ENCODE measurements at regions not wholly inside any gene's neighbourhood (a gene's known extent, or its start where the extent isn't known, plus 50 kb on each side); places are given as distances from the start of the nearest gene placed in this dataset.
"Not testable (repeated sequence)": the region's sequence is repeated elsewhere in the genome, so short reads cannot be mapped to it uniquely, and the experiment has no call there.

- no peak for DNase-seq (ENCODE audit: low read depth)
These were observed 143.5 kb upstream of the TRIM24 start for GRCh38 chr7:138316421-138317043.

GRCh38 chr7:138317044-138317596 is 142.9 kb upstream of the TRIM24 start:
- DNase-seq (ENCODE audit: low read depth) = no peak

GRCh38 chr7:138324941-138325340 is 135.1 kb upstream of the TRIM24 start:
- no peak for DNase-seq (ENCODE audit: low read depth)

- DNase-seq (ENCODE audit: low read depth) = no peak
These were observed 134.6 kb upstream of the TRIM24 start for GRCh38 chr7:138325434-138325833.

- DNase-seq (ENCODE audit: low read depth) = no peak
These were observed 131.8 kb upstream of the TRIM24 start for GRCh38 chr7:138328215-138328614.

- not testable (repeated sequence) for DNase-seq (ENCODE audit: low read depth)
These were observed 127.2 kb upstream of the TRIM24 start for GRCh38 chr7:138332850-138333249.

GRCh38 chr7:138338361-138338760 is 121.7 kb upstream of the TRIM24 start:
- DNase-seq (ENCODE audit: low read depth) = no peak

- DNase-seq (ENCODE audit: low read depth) = not testable (repeated sequence)
These were observed 120.8 kb upstream of the TRIM24 start for GRCh38 chr7:138339229-138339628.

- DNase-seq (ENCODE audit: low read depth) = no peak
These were observed 117.1 kb upstream of the TRIM24 start for GRCh38 chr7:138342990-138343389.

GRCh38 chr7:138345567-138345966 is 114.5 kb upstream of the TRIM24 start:
- no peak for DNase-seq (ENCODE audit: low read depth)

- no peak for DNase-seq (ENCODE audit: low read depth)
These were observed 113.1 kb upstream of the TRIM24 start for GRCh38 chr7:138346975-138347374.

GRCh38 chr7:138349841-138350700 is 110.0 kb upstream of the TRIM24 start:
- DNase-seq (ENCODE audit: low read depth) = no peak

- no peak for DNase-seq (ENCODE audit: low read depth)
These were observed 109.2 kb upstream of the TRIM24 start for GRCh38 chr7:138350701-138351357.

GRCh38 chr7:138352570-138353461 is 107.2 kb upstream of the TRIM24 start:
- DNase-seq (ENCODE audit: low read depth) = no peak

- no peak for DNase-seq (ENCODE audit: low read depth)
These were observed 106.0 kb upstream of the TRIM24 start for GRCh38 chr7:138354066-138354465.

GRCh38 chr7:138355254-138355653 is 104.8 kb upstream of the TRIM24 start:
- no peak for DNase-seq (ENCODE audit: low read depth)

GRCh38 chr7:138358850-138359341 is 101.2 kb upstream of the TRIM24 start:
- DNase-seq (ENCODE audit: low read depth) = no peak

GRCh38 chr7:138359870-138360559 is 100.0 kb upstream of the TRIM24 start:
- DNase-seq (ENCODE audit: low read depth) = no peak

- DNase-seq (ENCODE audit: low read depth) = no peak
These were observed 96.3 kb upstream of the TRIM24 start for GRCh38 chr7:138363721-138364120.

- DNase-seq (ENCODE audit: low read depth) = not testable (repeated sequence)
These were observed 93.9 kb upstream of the TRIM24 start for GRCh38 chr7:138366137-138366536.

Data from forelimb muscle (tissue), 1 donor.